HepG2 (cell line): ENCODE measurements at regions not wholly inside any gene's neighbourhood (a gene's known extent, or its start where the extent isn't known, plus 50 kb on each side); places are given as distances from the start of the nearest gene placed in this dataset.

Experiments
- ATAC-seq: fragments of 200-7000 bp; cut with Tn5 transposase; 3 replicates; pipeline ENCODE4 v1.9.1; 2020; ENCODE audit warnings: mild to moderate bottlenecking, moderate library complexity
- BruUV-seq: library from RNA; stranded (reverse); fragments of 400-500 nt; replicated peaks from 2 replicates; lab custom pipeline; 2021; lab: Mats Ljungman, UMichigan
- CTCF ChIA-PET: fragments of 300-600 bp; formaldehyde crosslinking; extraction: SDS; loops from one replicate; lab custom pipeline; 2021; ENCODE audit warnings: low total read pairs, inconsistent platforms, low intra/inter-chr PET ratio; lab: Yijun Ruan, JAX
- POLR2A ChIA-PET: fragments of 350-600 bp; sonication (Branson Sonifier 250); formaldehyde crosslinking; loops from one replicate; lab custom pipeline; 2020; ENCODE audit warnings: antibody characterized with exemption, inconsistent platforms; lab: Yijun Ruan, JAX
- DNase-seq: peaks from one replicate; pipeline ENCODE4 v3.0.0-alpha.2; 2015; ENCODE audit warnings: low spot score
- FAIRE-seq: peaks from 3 replicates; lab custom pipeline; 2011; peaks lifted over from hg19 to GRCh38; lab: Jason Lieb, UNC
- H2AFZ ChIP-seq: one replicate; pipeline ENCODE4 v1.6.1; 2011; ENCODE audit warnings: low read length, inconsistent platforms
- H3K27ac ChIP-seq: fragments of 300-600 bp; 3 replicates; pipeline ENCODE4 v1.8.0; 2011; ENCODE audit warnings: mixed run types, mild to moderate bottlenecking, mixed read lengths, low read length, inconsistent platforms; ENCODE audit not compliant: insufficient read depth; ENCODE audit errors: extremely low read length
- H3K27me3 ChIP-seq, 2 experiments: fragments of 200-600 bp in 1 of 2; 2 replicates in 1 of 2; 3 replicates in 1 of 2; pipeline versions ENCODE4 v1.6.0 to v1.8.0; 2011; ENCODE audit warnings: low read length in 2 of 2, mild to moderate bottlenecking in 2 of 2, moderate library complexity in 2 of 2, inconsistent platforms in 1 of 2; ENCODE audit not compliant: insufficient read depth in 2 of 2, control insufficient read depth in 1 of 2
- H3K36me3 ChIP-seq, 2 experiments: fragments of 200-600 bp in 1 of 2; replicated peaks in 1 of 2; 2 replicates in 1 of 2; 3 replicates in 1 of 2; pipeline versions ENCODE4 v1.5.1 to v1.8.0; 2011; ENCODE audit warnings: low read length in 2 of 2, inconsistent platforms in 1 of 2; ENCODE audit not compliant: insufficient read depth in 2 of 2, control insufficient read depth in 1 of 2
- H3K4me1 ChIP-seq: 2 replicates; pipeline ENCODE4 v1.5.1; 2012; ENCODE audit warnings: low read length, inconsistent platforms; ENCODE audit not compliant: insufficient read depth
- H3K4me2 ChIP-seq: 2 replicates; pipeline ENCODE4 v1.6.0; 2011; ENCODE audit warnings: low read depth, low read length, inconsistent platforms
- H3K4me3 ChIP-seq, 3 experiments: fragments of 200-600 bp in 1 of 3; sonication (generic), shearing (Covaris generic) in 1 of 3; replicated peaks in 1 of 3; 2 replicates each; pipeline ENCODE4 v1.5.1; 2011 to 2016; ENCODE audit warnings: low read length in 3 of 3, inconsistent platforms in 2 of 3, low read depth in 2 of 3, mild to moderate bottlenecking in 2 of 3, control low read depth in 1 of 3, mixed read lengths in 1 of 3; ENCODE audit not compliant: insufficient read depth in 1 of 3
- H3K79me2 ChIP-seq: one replicate; pipeline ENCODE4 v1.6.1; 2011; ENCODE audit warnings: low read length, inconsistent platforms; ENCODE audit not compliant: insufficient read depth
- H3K9ac ChIP-seq: 2 replicates; pipeline ENCODE4 v1.6.0; 2011; ENCODE audit warnings: mild to moderate bottlenecking, low read depth, low read length, inconsistent platforms; ENCODE audit not compliant: insufficient read depth
- H3K9me3 ChIP-seq: 2 replicates; pipeline ENCODE4 v1.5.1; 2012; ENCODE audit warnings: mild to moderate bottlenecking, low read length
- H4K20me1 ChIP-seq: 2 replicates; pipeline ENCODE4 v1.6.0; 2011; ENCODE audit warnings: inconsistent platforms, mild to moderate bottlenecking, low read length, moderate library complexity; ENCODE audit not compliant: insufficient read depth
- ATF4 ChIP-seq, 2 experiments: fragments of 450-650 bp in 1 of 2; sonication (generic) in 1 of 2; formaldehyde crosslinking; IDR thresholded peaks; 2 replicates each; pipeline versions ENCODE4 v1.5.0 to v1.8.0; 2020 to 2022; ENCODE audit warnings: mild to moderate bottlenecking in 1 of 2, missing genetic modification reagents in 1 of 2
- CREB1 ChIP-seq, 2 experiments: fragments of 450-650 bp in 1 of 2; IDR thresholded peaks; 2 replicates each; pipeline ENCODE4 v1.6.1; 2016 to 2017; ENCODE audit warnings: control low read depth in 1 of 2, mild to moderate bottlenecking in 1 of 2, missing compliant biosample characterization in 1 of 2, missing genetic modification characterization in 1 of 2
- GLI4 ChIP-seq: sonication (generic); formaldehyde crosslinking; IDR thresholded peaks from 2 replicates; pipeline ENCODE4 v1.5.1; 2020; ENCODE audit warnings: missing genetic modification reagents, mild to moderate bottlenecking, moderate library complexity, borderline replicate concordance
- MBD4 ChIP-seq: IDR thresholded peaks from 2 replicates; pipeline ENCODE4 v1.6.1; 2012; ENCODE audit warnings: low read length, inconsistent platforms, borderline replicate concordance
- MEF2D ChIP-seq: sonication (generic); formaldehyde crosslinking; IDR thresholded peaks from 2 replicates; pipeline ENCODE4 v1.5.1; 2020; ENCODE audit warnings: mild to moderate bottlenecking, missing genetic modification reagents
- MIER3 ChIP-seq: IDR thresholded peaks from 2 replicates; pipeline ENCODE4 v1.6.1; 2016; ENCODE audit warnings: missing compliant biosample characterization, borderline replicate concordance
- MYC ChIP-seq: sonication (generic); formaldehyde crosslinking; IDR thresholded peaks from 2 replicates; pipeline ENCODE4 v1.9.0; 2021; ENCODE audit warnings: missing genetic modification reagents, borderline replicate concordance
- NCOA2 ChIP-seq: sonication (generic); formaldehyde crosslinking; IDR thresholded peaks from 2 replicates; pipeline ENCODE4 v1.8.0; 2022; ENCODE audit warnings: inconsistent platforms
- NR2F1 ChIP-seq, 2 experiments: fragments of 450-650 bp in 1 of 2; formaldehyde crosslinking in 1 of 2; IDR thresholded peaks; 2 replicates each; pipeline versions ENCODE4 v1.5.0 to v1.6.1; 2016 to 2020; ENCODE audit warnings: mild to moderate bottlenecking in 1 of 2, missing compliant biosample characterization in 1 of 2, missing genetic modification reagents in 1 of 2, moderate library complexity in 1 of 2
- ZFP41 ChIP-seq: sonication (generic); formaldehyde crosslinking; IDR thresholded peaks from 2 replicates; pipeline ENCODE4 v1.4.0; 2020; ENCODE audit warnings: mild to moderate bottlenecking, missing genetic modification reagents, borderline replicate concordance
- ZNF33B ChIP-seq: sonication (generic); formaldehyde crosslinking; IDR thresholded peaks from 2 replicates; pipeline ENCODE4 v1.5.1; 2020; ENCODE audit warnings: mild to moderate bottlenecking, missing genetic modification reagents
- ZNF350 ChIP-seq: sonication (generic); formaldehyde crosslinking; IDR thresholded peaks from 2 replicates; pipeline ENCODE4 v1.4.0; 2020; ENCODE audit warnings: mild to moderate bottlenecking, low read depth, missing genetic modification reagents, borderline replicate concordance
- ZNF547 ChIP-seq: sonication (generic); formaldehyde crosslinking; IDR thresholded peaks from 2 replicates; pipeline ENCODE4 v1.5.1; 2020; ENCODE audit warnings: mild to moderate bottlenecking, missing genetic modification reagents
- ZNF652 ChIP-seq: IDR thresholded peaks from 2 replicates; pipeline ENCODE4 v1.6.1; 2016; ENCODE audit warnings: low read depth, borderline replicate concordance
- ZNF782 ChIP-seq: sonication (generic); formaldehyde crosslinking; IDR thresholded peaks from 2 replicates; pipeline ENCODE4 v1.4.0; 2020; ENCODE audit warnings: missing genetic modification reagents, mild to moderate bottlenecking, borderline replicate concordance
- WGBS: methylation state at CpG from one replicate; pipeline ENCODE4 v1.1.6; 2017; ENCODE audit warnings: low lambda C conversion rate; 5-methylcytosine and 5-hydroxymethylcytosine counted together
- in situ Hi-C: cut with HindIII; loops from 2 replicates; pipeline ENCODE4 v1.10.0; 2017; ENCODE audit warnings: low pct_unique_long_range_greater_than_20kb; ENCODE audit not compliant: extremely low pct_ligation_motif_present
- intact Hi-C: fragments of 100-400 bp; cut with micrococcal nuclease; formaldehyde crosslinking; loops from one replicate; pipeline ENCODE4 v1.10.0; 2022; ENCODE audit not compliant: unreplicated experiment
- TF ChIP-seq, protein P1 (sequence below): sonication (generic); formaldehyde crosslinking; conservative IDR thresholded peaks from 2 replicates; pipeline ENCODE4 v1.4.0; 2020; ENCODE audit warnings: missing genetic modification reagents
- TF ChIP-seq, protein P2 (sequence below): sonication (generic); formaldehyde crosslinking; IDR thresholded peaks from 2 replicates; pipeline ENCODE4 v1.5.0; 2020; ENCODE audit warnings: mild to moderate bottlenecking, missing genetic modification reagents

DNA sequence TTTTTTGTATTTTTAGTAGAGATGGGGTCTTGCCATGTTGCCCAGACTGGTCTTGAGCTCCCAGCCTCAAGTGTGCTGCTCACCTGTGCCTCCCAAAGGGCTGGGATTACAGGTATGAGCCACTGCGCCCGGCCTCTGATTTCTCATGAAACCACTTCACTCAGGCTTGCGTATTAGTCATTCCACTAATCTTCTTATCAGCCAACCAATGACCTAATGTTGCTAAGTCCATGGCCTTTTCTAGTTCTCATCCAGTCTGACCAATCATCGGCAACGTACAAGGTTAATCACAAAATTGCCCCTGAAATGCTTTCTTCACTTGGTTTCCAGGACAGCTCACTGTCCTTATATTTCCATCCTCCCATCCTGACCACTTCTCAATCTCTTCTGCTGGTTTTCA lies 605.3 kb upstream of the SLC10A2 start:
- FAIRE-seq = no peak
- no peak overlapping the region for H2AFZ ChIP-seq

GRCh38 chr13:103663996-103664395 lies 597.8 kb upstream of the SLC10A2 start:
- POLR2A ChIA-PET = no interaction called here
- 14% methylated on average over 4 of the region's 4 CpGs for WGBS
- ATAC-seq (no peak), DNase-seq (no peak), FAIRE-seq (no peak)
- Histone ChIP-seq H3K4me3 (no peak overlapping the region), H3K27me3 (no peaks in the 10 kb centered on the region), H3K27ac (no peak overlapping the region), H3K9me3 (peaks cover 52% of the 10 kb centered on the region), H3K9ac (no peak overlapping the region), H4K20me1 (no peaks in the 10 kb centered on the region), H3K4me1 (no peaks in the 10 kb centered on the region), H3K36me3 (no peaks in the 10 kb centered on the region), H3K79me2 (no peaks in the 10 kb centered on the region), H3K4me2 (no peak overlapping the region), H2AFZ (no peak overlapping the region)
- intact Hi-C loops = no loop called here
- no TSS peak for BruUV-seq
- CTCF ChIA-PET = no interaction called here
- in situ Hi-C loops = no loop called here
- TF ChIP-seq ATF4 (CRISPR knock-in tag; IDR thresholded peaks at IDR 0.05) = no peak
- no peak for TF ChIP-seq CREB1 (IDR thresholded peaks at IDR 0.05)
- no peak for TF ChIP-seq CREB1 (CRISPR knock-in tag; IDR thresholded peaks at IDR 0.05)
- TF ChIP-seq NR2F1 (CRISPR knock-in tag; IDR thresholded peaks at IDR 0.05) = no peak
- no peak for TF ChIP-seq ZNF33B (CRISPR knock-in tag)
- TF ChIP-seq, protein P1, sequence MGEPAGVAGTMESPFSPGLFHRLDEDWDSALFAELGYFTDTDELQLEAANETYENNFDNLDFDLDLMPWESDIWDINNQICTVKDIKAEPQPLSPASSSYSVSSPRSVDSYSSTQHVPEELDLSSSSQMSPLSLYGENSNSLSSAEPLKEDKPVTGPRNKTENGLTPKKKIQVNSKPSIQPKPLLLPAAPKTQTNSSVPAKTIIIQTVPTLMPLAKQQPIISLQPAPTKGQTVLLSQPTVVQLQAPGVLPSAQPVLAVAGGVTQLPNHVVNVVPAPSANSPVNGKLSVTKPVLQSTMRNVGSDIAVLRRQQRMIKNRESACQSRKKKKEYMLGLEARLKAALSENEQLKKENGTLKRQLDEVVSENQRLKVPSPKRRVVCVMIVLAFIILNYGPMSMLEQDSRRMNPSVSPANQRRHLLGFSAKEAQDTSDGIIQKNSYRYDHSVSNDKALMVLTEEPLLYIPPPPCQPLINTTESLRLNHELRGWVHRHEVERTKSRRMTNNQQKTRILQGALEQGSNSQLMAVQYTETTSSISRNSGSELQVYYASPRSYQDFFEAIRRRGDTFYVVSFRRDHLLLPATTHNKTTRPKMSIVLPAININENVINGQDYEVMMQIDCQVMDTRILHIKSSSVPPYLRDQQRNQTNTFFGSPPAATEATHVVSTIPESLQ = no peak
- no peak for TF ChIP-seq ZNF652 (CRISPR knock-in tag)
- TF ChIP-seq, protein P2, sequence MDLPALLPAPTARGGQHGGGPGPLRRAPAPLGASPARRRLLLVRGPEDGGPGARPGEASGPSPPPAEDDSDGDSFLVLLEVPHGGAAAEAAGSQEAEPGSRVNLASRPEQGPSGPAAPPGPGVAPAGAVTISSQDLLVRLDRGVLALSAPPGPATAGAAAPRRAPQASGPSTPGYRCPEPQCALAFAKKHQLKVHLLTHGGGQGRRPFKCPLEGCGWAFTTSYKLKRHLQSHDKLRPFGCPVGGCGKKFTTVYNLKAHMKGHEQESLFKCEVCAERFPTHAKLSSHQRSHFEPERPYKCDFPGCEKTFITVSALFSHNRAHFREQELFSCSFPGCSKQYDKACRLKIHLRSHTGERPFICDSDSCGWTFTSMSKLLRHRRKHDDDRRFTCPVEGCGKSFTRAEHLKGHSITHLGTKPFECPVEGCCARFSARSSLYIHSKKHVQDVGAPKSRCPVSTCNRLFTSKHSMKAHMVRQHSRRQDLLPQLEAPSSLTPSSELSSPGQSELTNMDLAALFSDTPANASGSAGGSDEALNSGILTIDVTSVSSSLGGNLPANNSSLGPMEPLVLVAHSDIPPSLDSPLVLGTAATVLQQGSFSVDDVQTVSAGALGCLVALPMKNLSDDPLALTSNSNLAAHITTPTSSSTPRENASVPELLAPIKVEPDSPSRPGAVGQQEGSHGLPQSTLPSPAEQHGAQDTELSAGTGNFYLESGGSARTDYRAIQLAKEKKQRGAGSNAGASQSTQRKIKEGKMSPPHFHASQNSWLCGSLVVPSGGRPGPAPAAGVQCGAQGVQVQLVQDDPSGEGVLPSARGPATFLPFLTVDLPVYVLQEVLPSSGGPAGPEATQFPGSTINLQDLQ = no peak
- no peak for TF ChIP-seq GLI4

More for the DNA sequence above, 605.3 kb upstream of the SLC10A2 start:
- no peaks in the 10 kb centered on the region for H3K79me2 ChIP-seq
- H3K4me1 ChIP-seq = no peaks in the 10 kb centered on the region
- H3K9me3 ChIP-seq = peaks cover 55% of the 10 kb centered on the region
- no peak overlapping the region for H3K27ac ChIP-seq
- BruUV-seq = no TSS peak
- ATAC-seq (no peak), DNase-seq (no peak)
- no peaks in the 10 kb centered on the region for H4K20me1 ChIP-seq
- CTCF ChIA-PET = no interaction called here
- no peaks in the 10 kb centered on the region for H3K27me3 ChIP-seq
- TF ChIP-seq NCOA2 (CRISPR knock-in tag) = no peak
- no peak for TF ChIP-seq MYC (CRISPR knock-in tag)
- TF ChIP-seq ZNF782 (CRISPR knock-in tag) = no peak
- TF ChIP-seq MIER3 (CRISPR knock-in tag) = no peak
- no peak for TF ChIP-seq ZFP41 (CRISPR knock-in tag)
- TF ChIP-seq MEF2D (CRISPR knock-in tag) = no peak
- no peak for TF ChIP-seq ZNF350 (CRISPR knock-in tag)
- TF ChIP-seq MBD4 = no peak
- TF ChIP-seq ZNF547 (CRISPR knock-in tag) = no peak
- no peak overlapping the region for H3K4me3 ChIP-seq
- no peak overlapping the region for H3K4me2 ChIP-seq
- 9% methylated on average over 5 of the region's 5 CpGs for WGBS
- no peak overlapping the region for H3K9ac ChIP-seq
- intact Hi-C loops = no loop called here
- in situ Hi-C loops = no loop called here
- POLR2A ChIA-PET = no interaction called here
- H3K36me3 ChIP-seq = no peaks in the 10 kb centered on the region
